SIG-M5 treated with dmso at 0.1 percent for 504 hours (cell line): ENCODE measurements at regions not wholly inside any gene's neighbourhood (a gene's known extent, or its start where the extent isn't known, plus 50 kb on each side); places are given as distances from the start of the nearest gene placed in this dataset.
"Not testable (repeated sequence)": the region's sequence is repeated elsewhere in the genome, so short reads cannot be mapped to it uniquely, and the experiment has no call there.

Experiments used
- DNase-seq: peaks from one replicate; lab custom pipeline; 2025; ENCODE audit not compliant: unreplicated experiment; lab: John Stamatoyannopoulos, UW

- no peak for DNase-seq
Measured at GRCh38 chr2:223283329-223283728, 231.3 kb downstream of the KCNE4 start.

GRCh38 chr2:223283771-223284170 is 231.8 kb downstream of the KCNE4 start:
- DNase-seq = no peak

- no peak for DNase-seq
Measured at GRCh38 chr2:223285370-223286265, 233.6 kb downstream of the KCNE4 start.

GRCh38 chr2:223294756-223295155 is 242.8 kb downstream of the KCNE4 start:
- DNase-seq = no peak

- no peak for DNase-seq
Measured at GRCh38 chr2:223297788-223298187, 245.8 kb downstream of the KCNE4 start.

GRCh38 chr2:223298329-223298728 is 246.3 kb downstream of the KCNE4 start:
- not testable (repeated sequence) for DNase-seq

- no peak for DNase-seq
Measured at GRCh38 chr2:223300326-223300725, 248.3 kb downstream of the KCNE4 start.

GRCh38 chr2:223306371-223306770 is 254.4 kb downstream of the KCNE4 start:
- DNase-seq = no peak

GRCh38 chr2:223311889-223312680 is 260.1 kb downstream of the KCNE4 start:
- DNase-seq = no peak

GRCh38 chr2:223313101-223313500 is 261.1 kb downstream of the KCNE4 start:
- no peak for DNase-seq

GRCh38 chr2:223314811-223315210 is 262.8 kb downstream of the KCNE4 start:
- DNase-seq = no peak

GRCh38 chr2:223315813-223316212 is 263.8 kb downstream of the KCNE4 start:
- no peak for DNase-seq

GRCh38 chr2:223316342-223316741 is 264.4 kb downstream of the KCNE4 start:
- no peak for DNase-seq

- DNase-seq = no peak
Measured at GRCh38 chr2:223319601-223320000, 267.6 kb downstream of the KCNE4 start.

- DNase-seq = no peak
Measured at GRCh38 chr2:223324402-223324801, 272.4 kb downstream of the KCNE4 start.

GRCh38 chr2:223328578-223328977 is 273.6 kb downstream of the SCG2 start:
- DNase-seq = no peak

- not testable (repeated sequence) for DNase-seq
Measured at GRCh38 chr2:223330747-223331146, 271.4 kb downstream of the SCG2 start.

GRCh38 chr2:223338016-223338415 is 264.1 kb downstream of the SCG2 start:
- no peak for DNase-seq

- DNase-seq = no peak
Measured at GRCh38 chr2:223357076-223357475, 245.1 kb downstream of the SCG2 start.

GRCh38 chr2:223363085-223363484 is 239.1 kb downstream of the SCG2 start:
- no peak for DNase-seq

- no peak for DNase-seq
Measured at GRCh38 chr2:223365158-223365679, 236.9 kb downstream of the SCG2 start.

GRCh38 chr2:223366566-223366965 is 235.6 kb downstream of the SCG2 start:
- DNase-seq = no peak
